Heart left ventricle (tissue), 16 donors: ENCODE measurements at regions not wholly inside any gene's neighbourhood (a gene's known extent, or its start where the extent isn't known, plus 50 kb on each side); places are given as distances from the start of the nearest gene placed in this dataset.

Source experiments
- ATAC-seq, 4 donors: fragments of 200-7000 bp; cut with Tn5 transposase; one replicate each; pipeline ENCODE4 v1.9.1; 2020 to 2022; ENCODE audit warnings: moderate library complexity in 4 of 4, mild to moderate bottlenecking in 3 of 4, moderate number of reproducible peaks in 1 of 4
- DNase-seq, 5 donors: peaks; one replicate each; pipeline ENCODE4 v3.0.0-alpha.2; 2020
- H3K27ac ChIP-seq, 12 donors: fragments of 200-600 bp; sonication (generic) in 4 of 12; one replicate each; pipeline versions ENCODE4 v1.5.0 to v1.8.0; 2016 to 2022; ENCODE audit warnings: mild to moderate bottlenecking in 2 of 12
- H3K27me3 ChIP-seq, 9 donors: fragments of 200-600 bp; sonication (generic) in 2 of 9; one replicate each; pipeline versions ENCODE4 v1.5.1 to v1.8.0; 2016 to 2022; ENCODE audit warnings: mild to moderate bottlenecking in 3 of 9
- H3K36me3 ChIP-seq, 9 donors: fragments of 200-600 bp; sonication (generic) in 2 of 9; one replicate each; pipeline versions ENCODE4 v1.5.0 to v1.8.0; 2018 to 2022; ENCODE audit warnings: mild to moderate bottlenecking in 2 of 9
- H3K4me1 ChIP-seq, 12 donors: fragments of 200-600 bp; sonication (generic) in 4 of 12; one replicate each; pipeline versions ENCODE4 v1.5.0 to v1.8.0; 2016 to 2022; ENCODE audit warnings: mild to moderate bottlenecking in 3 of 12
- H3K4me3 ChIP-seq, 12 donors: fragments of 200-600 bp; sonication (generic) in 4 of 12; one replicate each; pipeline versions ENCODE4 v1.5.0 to v1.8.0; 2017 to 2022; ENCODE audit warnings: mild to moderate bottlenecking in 9 of 12, moderate library complexity in 4 of 12
- H3K9me3 ChIP-seq, 12 donors: fragments of 200-600 bp; sonication (generic) in 4 of 12; one replicate each; pipeline versions ENCODE4 v1.5.0 to v1.8.0; 2016 to 2022; ENCODE audit warnings: mild to moderate bottlenecking in 1 of 12
- CTCF ChIP-seq, 12 donors: fragments of 200-600 bp; sonication (generic) in 4 of 12; IDR thresholded peaks; one replicate each; pipeline versions ENCODE4 v1.5.0 to v1.8.0; 2018 to 2022; ENCODE audit warnings: antibody characterized with exemption in 12 of 12, mild to moderate bottlenecking in 5 of 12
- POLR2A ChIP-seq, 2 donors: fragments of 450-650 bp; IDR thresholded peaks; one replicate each; pipeline ENCODE4 v1.6.1; 2017; ENCODE audit warnings: antibody characterized with exemption in 2 of 2, mild to moderate bottlenecking in 2 of 2, moderate library complexity in 2 of 2
- WGBS, 4 donors: extraction: QIAGEN DNeasy Blood & Tissue Kit in 2 of 4; methylation state at CpG; one replicate each; pipeline versions ENCODE4 v1.1.5 to v1.1.7; 2013 to 2018; 5-methylcytosine and 5-hydroxymethylcytosine counted together
- intact Hi-C, 10 donors: fragments of 100-400 bp; cut with DNase I; formaldehyde crosslinking; loops; one replicate each; pipeline versions ENCODE4 v1.11.1 to v1.14.2; 2022
- donor health status: ischemic (EF 13 %, LVEDD 7.1; RV severe dilation, severe dysfunction).
- donor health status: healthy with polysubstance abuse.
- donor health status: DM: no; HTN: yes; CAD: no.
- donor health status: DM: no; HTN: no; CAD: no.
- donor health status: ischemic (EF 25% LVEDD 6.9; RV normal size, moderate dysfunction).
- donor health status: ischemic (EF 25% LVEDD 5.7; RV mildly dilated, moderate dysfunction).
- donor health status: healthy.
- donor health status: DM: yes; HTN: yes; CAD: no.
- donor health status: ischemic (EF 35%, LVEDD 5.7; RV mildly dilated, moderate dysfunction).
- donor health status: nonischemic (EF 11% LVEDD 7.7; RV severe dilation, severe dysfunction).
- donor health status: DM: yes; HTN: yes; CAD: no.
- donor health status: PGD.
- donor health status: ischemic (EF 29% LVEDD 5.4; RV normal size, mild dysfunction).
- donor health status: nonischemic (EF 23%, LVEDD 6.1; RV moderate dilation, normal function).

DNA sequence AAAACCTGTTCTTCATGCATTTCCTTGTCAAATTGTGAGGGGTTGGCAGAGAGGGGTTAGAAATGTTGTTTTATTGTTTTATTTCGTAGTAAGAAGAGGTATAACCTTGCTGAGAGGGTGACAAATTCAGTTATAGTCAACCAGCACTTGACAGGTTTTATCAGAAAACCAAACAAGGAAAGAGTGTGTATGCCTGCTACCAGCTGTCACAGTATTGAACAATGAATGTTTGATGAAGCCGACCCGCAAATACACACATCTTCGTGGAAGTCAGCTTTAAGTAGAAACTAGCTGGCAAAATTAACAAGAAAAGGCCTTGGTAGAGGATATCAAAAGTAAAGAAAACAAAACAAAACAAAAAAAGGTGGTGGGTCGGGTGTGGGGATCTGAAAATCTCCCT, 214.6 kb upstream of the TLE4 start:
- Histone ChIP-seq H3K4me3 (no peak overlapping the region), H3K4me1 (peaks cover 0 to 9% (median 0%) of the 10 kb centered on the region in 12 donors), H3K27ac (peak overlapping the region in 1 of 12 donors; percentile 47), H3K9me3 (no peaks in the 10 kb centered on the region), H3K27me3 (peaks cover 0 to 4% (median 0%) of the 10 kb centered on the region in 9 donors), H3K36me3 (no peaks in the 10 kb centered on the region)
- TF ChIP-seq CTCF (IDR thresholded peaks at IDR 0.05) (no peak), POLR2A (IDR thresholded peaks at IDR 0.05) (no peak)
- DNase-seq (no peak), ATAC-seq (no peak)
- intact Hi-C loops: no loop called here
- 55 to 71% (median 65%) methylated on average over 5 of the region's 5 CpGs for WGBS, 4 donors

DNA sequence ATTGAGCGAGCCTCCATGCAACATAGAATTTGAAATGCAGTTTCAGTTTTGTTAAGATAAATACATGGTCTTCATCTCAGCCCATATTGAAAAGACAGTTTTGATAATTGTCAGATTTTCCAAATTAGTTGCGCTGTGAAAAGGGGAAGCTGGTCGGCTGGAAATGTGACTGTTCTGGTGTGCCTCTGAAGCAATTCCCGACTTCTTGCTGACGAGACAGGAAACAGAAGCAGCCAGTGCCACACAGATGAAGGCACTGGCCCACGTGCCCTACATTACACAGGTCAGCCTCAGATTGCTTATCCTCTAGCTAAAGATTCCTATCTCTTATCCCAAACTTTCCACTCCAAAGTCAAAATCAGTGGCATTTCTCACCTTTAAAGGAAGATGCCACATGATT, 214.1 kb upstream of the TLE4 start:
- ATAC-seq (peak in 2 of 4 donors; percentile 55 to 59), DNase-seq (peak in 4 of 5 donors; percentile 23 to 41 (median 28))
- TF ChIP-seq CTCF (IDR thresholded peaks at IDR 0.05): no peak
- TF ChIP-seq POLR2A (IDR thresholded peaks at IDR 0.05): no peak
- 34 to 44% (median 37%) methylated on average over 6 of the region's 6 CpGs for WGBS, 4 donors
- Histone ChIP-seq H3K27me3 (peaks cover 0 to 5% (median 0%) of the 10 kb centered on the region in 9 donors), H3K4me3 (no peak overlapping the region), H3K9me3 (no peaks in the 10 kb centered on the region), H3K27ac (peak overlapping the region in 1 of 12 donors; percentile 47), H3K36me3 (no peaks in the 10 kb centered on the region), H3K4me1 (peaks cover 0 to 9% (median 0%) of the 10 kb centered on the region in 12 donors)
- intact Hi-C loops: no loop called here

GRCh38 chr9:79360387-79361347, 211.1 kb upstream of the TLE4 start:
- WGBS, 4 donors: 61 to 66% (median 63%) methylated on average over 5 of the region's 5 CpGs
- TF ChIP-seq CTCF (IDR thresholded peaks at IDR 0.05) (no peak), POLR2A (IDR thresholded peaks at IDR 0.05) (no peak)
- Histone ChIP-seq H3K9me3 (no peaks in the 10 kb centered on the region), H3K27ac (no peak overlapping the region), H3K4me3 (no peak overlapping the region), H3K36me3 (no peaks in the 10 kb centered on the region), H3K4me1 (peaks cover 0 to 9% (median 0%) of the 10 kb centered on the region in 12 donors), H3K27me3 (peaks cover 0 to 5% (median 0%) of the 10 kb centered on the region in 9 donors)
- intact Hi-C loops: no loop called here
- ATAC-seq: no peak
- no peak for DNase-seq
